Hepatocyte (in vitro differentiated cells): ENCODE measurements at regions not wholly inside any gene's neighbourhood (a gene's known extent, or its start where the extent isn't known, plus 50 kb on each side); places are given as distances from the start of the nearest gene placed in this dataset.

Experiments
- DNase-seq: peaks from one replicate; pipeline ENCODE4 v3.0.0-alpha.2; 2016; ENCODE audit warnings: low spot score
- H2AFZ ChIP-seq: fragments of 200-600 bp; sonication (generic); 2 replicates; pipeline ENCODE4 v1.6.0; 2016; ENCODE audit warnings: antibody characterized with exemption, mild to moderate bottlenecking
- H3K27ac ChIP-seq: fragments of 200-600 bp; sonication (generic); 2 replicates; pipeline ENCODE4 v1.5.1; 2016; ENCODE audit warnings: mild to moderate bottlenecking
- H3K27me3 ChIP-seq: fragments of 200-600 bp; sonication (generic); 2 replicates; pipeline ENCODE4 v1.6.1; 2016
- H3K36me3 ChIP-seq: fragments of 200-600 bp; sonication (generic); replicated peaks from 2 replicates; pipeline ENCODE4 v1.5.1; 2016; ENCODE audit warnings: low read depth; ENCODE audit not compliant: insufficient read depth
- H3K4me1 ChIP-seq: fragments of 200-600 bp; sonication (generic); 2 replicates; pipeline ENCODE4 v1.5.1; 2016; ENCODE audit warnings: mild to moderate bottlenecking, moderate library complexity; ENCODE audit not compliant: insufficient read depth
- H3K4me2 ChIP-seq: fragments of 200-600 bp; sonication (generic); 2 replicates; pipeline ENCODE4 v1.6.0; 2016
- H3K4me3 ChIP-seq: fragments of 200-600 bp; sonication (generic); 2 replicates; pipeline ENCODE4 v1.5.1; 2016; ENCODE audit warnings: mild to moderate bottlenecking
- H3K79me2 ChIP-seq: fragments of 200-600 bp; sonication (generic); 2 replicates; pipeline ENCODE4 v1.6.0; 2017; ENCODE audit warnings: mild to moderate bottlenecking
- H3K9me2 ChIP-seq: fragments of 200-600 bp; sonication (generic); replicated peaks from 2 replicates; pipeline ENCODE4 v1.6.0; 2017; ENCODE audit warnings: mild to moderate bottlenecking; ENCODE audit not compliant: insufficient read depth
- H3K9me3 ChIP-seq: fragments of 200-600 bp; sonication (generic); 2 replicates; pipeline ENCODE4 v1.5.1; 2016; ENCODE audit warnings: low read depth, mild to moderate bottlenecking
- H4K20me1 ChIP-seq: fragments of 200-600 bp; sonication (generic); 2 replicates; pipeline ENCODE4 v1.6.0; 2016; ENCODE audit warnings: mild to moderate bottlenecking; ENCODE audit not compliant: insufficient read depth, poor library complexity, severe bottlenecking
- EZH2 ChIP-seq: fragments of 200-600 bp; sonication (generic); IDR thresholded peaks from 2 replicates; pipeline ENCODE4 v1.6.1; 2016; ENCODE audit warnings: antibody characterized with exemption, mild to moderate bottlenecking, borderline replicate concordance
- EZH2phosphoT487 ChIP-seq: fragments of 200-600 bp; sonication (generic); IDR thresholded peaks from one replicate; pipeline ENCODE4 v1.6.1; 2018; ENCODE audit warnings: antibody characterized with exemption, mild to moderate bottlenecking, low read depth, moderate library complexity; ENCODE audit not compliant: unreplicated experiment, severe bottlenecking
- WGBS: methylation state at CpG from one replicate; pipeline ENCODE4 v1.1.6; 2016; ENCODE audit warnings: low lambda C conversion rate; ENCODE audit errors: missing lambda C conversion rate; 5-methylcytosine and 5-hydroxymethylcytosine counted together
- TF ChIP-seq, protein P1 (sequence below): fragments of 200-600 bp; sonication (generic); IDR thresholded peaks from 2 replicates; pipeline ENCODE4 v1.5.1; 2016; ENCODE audit warnings: antibody characterized with exemption, mild to moderate bottlenecking; ENCODE audit not compliant: poor library complexity

DNA sequence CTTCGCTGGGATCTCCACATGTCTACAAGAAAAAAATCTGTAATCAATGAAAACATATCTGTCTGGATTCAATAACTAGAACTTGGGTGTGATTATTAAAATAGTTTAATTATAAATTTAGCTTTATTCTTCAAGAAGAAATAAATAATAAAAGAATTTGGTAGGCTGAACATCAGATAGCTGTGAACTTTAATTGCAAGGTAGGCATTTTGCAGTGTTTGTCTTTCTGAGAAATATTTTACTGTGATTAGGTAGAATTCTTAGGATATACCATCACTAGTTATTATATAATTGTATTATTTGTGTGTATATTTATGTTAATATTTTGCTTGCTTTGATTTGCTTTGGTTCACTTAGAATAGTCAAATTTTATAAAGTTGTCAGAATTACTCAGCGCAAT lies 409.4 kb downstream of the PCDH18 start:
- H3K9me2 ChIP-seq = no peaks in the 10 kb centered on the region
- no peak overlapping the region for H2AFZ ChIP-seq
- no peaks in the 10 kb centered on the region for H3K27me3 ChIP-seq
- no peaks in the 10 kb centered on the region for H3K4me1 ChIP-seq
- WGBS = 98% methylated on average over 2 of the region's 2 CpGs
- no peak for DNase-seq
- no peak overlapping the region for H3K27ac ChIP-seq
- H3K79me2 ChIP-seq = no peaks in the 10 kb centered on the region
- TF ChIP-seq, protein P1, sequence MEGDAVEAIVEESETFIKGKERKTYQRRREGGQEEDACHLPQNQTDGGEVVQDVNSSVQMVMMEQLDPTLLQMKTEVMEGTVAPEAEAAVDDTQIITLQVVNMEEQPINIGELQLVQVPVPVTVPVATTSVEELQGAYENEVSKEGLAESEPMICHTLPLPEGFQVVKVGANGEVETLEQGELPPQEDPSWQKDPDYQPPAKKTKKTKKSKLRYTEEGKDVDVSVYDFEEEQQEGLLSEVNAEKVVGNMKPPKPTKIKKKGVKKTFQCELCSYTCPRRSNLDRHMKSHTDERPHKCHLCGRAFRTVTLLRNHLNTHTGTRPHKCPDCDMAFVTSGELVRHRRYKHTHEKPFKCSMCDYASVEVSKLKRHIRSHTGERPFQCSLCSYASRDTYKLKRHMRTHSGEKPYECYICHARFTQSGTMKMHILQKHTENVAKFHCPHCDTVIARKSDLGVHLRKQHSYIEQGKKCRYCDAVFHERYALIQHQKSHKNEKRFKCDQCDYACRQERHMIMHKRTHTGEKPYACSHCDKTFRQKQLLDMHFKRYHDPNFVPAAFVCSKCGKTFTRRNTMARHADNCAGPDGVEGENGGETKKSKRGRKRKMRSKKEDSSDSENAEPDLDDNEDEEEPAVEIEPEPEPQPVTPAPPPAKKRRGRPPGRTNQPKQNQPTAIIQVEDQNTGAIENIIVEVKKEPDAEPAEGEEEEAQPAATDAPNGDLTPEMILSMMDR = no peak
- TF ChIP-seq EZH2 (no peak), EZH2phosphoT487 (no peak)
- no peak overlapping the region for H3K4me2 ChIP-seq
- no peaks in the 10 kb centered on the region for H4K20me1 ChIP-seq
- no peak overlapping the region for H3K4me3 ChIP-seq
- no peaks in the 10 kb centered on the region for H3K9me3 ChIP-seq
- H3K36me3 ChIP-seq = no peaks in the 10 kb centered on the region

DNA sequence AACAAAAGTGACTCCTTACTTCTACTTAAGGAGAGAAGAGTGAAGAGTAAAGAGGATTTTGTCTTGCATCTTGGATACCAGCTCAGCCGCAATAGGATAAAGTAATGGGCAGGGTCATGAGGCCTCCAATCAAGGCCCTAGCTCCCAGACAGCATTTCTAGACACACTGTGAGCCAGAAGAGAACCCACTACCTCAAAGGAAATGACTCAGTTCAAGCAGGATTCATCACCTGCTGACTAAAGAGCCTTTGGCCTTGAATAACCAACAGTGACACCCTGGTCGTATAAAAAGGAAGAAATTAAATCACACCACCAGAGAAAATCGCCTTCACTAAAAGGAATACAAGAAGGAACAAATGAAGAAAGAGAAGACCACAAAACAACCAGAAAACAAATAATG lies 416.1 kb downstream of the PCDH18 start:
- H3K4me3 ChIP-seq = no peak overlapping the region
- no peak overlapping the region for H3K27ac ChIP-seq
- no peak overlapping the region for H2AFZ ChIP-seq
- no peaks in the 10 kb centered on the region for H3K9me3 ChIP-seq
- WGBS = 93% methylated on average over 3 of the region's 3 CpGs
- TF ChIP-seq, protein P1 = no peak
- TF ChIP-seq EZH2phosphoT487 (no peak), EZH2 (no peak)
- H3K36me3 ChIP-seq = no peaks in the 10 kb centered on the region
- no peaks in the 10 kb centered on the region for H3K9me2 ChIP-seq
- no peak overlapping the region for H3K4me2 ChIP-seq
- H3K79me2 ChIP-seq = no peaks in the 10 kb centered on the region
- H4K20me1 ChIP-seq = no peaks in the 10 kb centered on the region
- no peaks in the 10 kb centered on the region for H3K4me1 ChIP-seq
- H3K27me3 ChIP-seq = no peaks in the 10 kb centered on the region
- no peak for DNase-seq

DNA sequence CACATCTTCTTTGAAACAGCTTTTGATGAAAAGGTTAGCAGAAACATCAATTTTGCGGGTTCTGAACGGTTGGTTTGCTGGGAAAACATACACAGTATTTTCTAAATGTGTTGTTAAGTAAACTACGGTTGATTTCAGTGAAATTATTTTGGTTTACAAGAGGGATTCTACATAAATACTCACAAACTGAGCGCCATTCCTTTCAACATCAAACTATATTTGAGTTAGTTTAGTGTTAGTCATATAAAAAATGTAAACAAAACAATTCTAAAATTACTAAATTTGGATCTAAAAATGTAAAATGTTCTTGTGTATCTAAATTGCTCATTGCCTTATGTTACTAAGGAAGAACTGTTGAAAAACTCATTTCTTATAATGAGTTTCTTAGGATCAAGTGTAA lies 425.6 kb downstream of the PCDH18 start:
- Histone ChIP-seq H2AFZ (no peak overlapping the region), H3K36me3 (no peaks in the 10 kb centered on the region)

More for the DNA sequence above, 425.6 kb downstream of the PCDH18 start:
- Histone ChIP-seq H4K20me1 (no peaks in the 10 kb centered on the region), H3K79me2 (no peaks in the 10 kb centered on the region), H3K4me1 (no peaks in the 10 kb centered on the region), H3K4me2 (no peak overlapping the region), H3K4me3 (no peak overlapping the region), H3K9me3 (no peaks in the 10 kb centered on the region), H3K27ac (no peak overlapping the region), H3K9me2 (no peaks in the 10 kb centered on the region), H3K27me3 (no peaks in the 10 kb centered on the region)
- TF ChIP-seq EZH2 = no peak
- no peak for TF ChIP-seq EZH2phosphoT487
- TF ChIP-seq, protein P1 = no peak
- 85% methylated on average over 4 of the region's 4 CpGs for WGBS
- no peak for DNase-seq
